GM12874 (cell line): ENCODE measurements at regions not wholly inside any gene's neighbourhood (a gene's known extent, or its start where the extent isn't known, plus 50 kb on each side); places are given as distances from the start of the nearest gene placed in this dataset.

Experiments used
- CTCF ChIP-seq: IDR thresholded peaks from 2 replicates; pipeline ENCODE4 v1.5.1; 2011; ENCODE audit warnings: low read depth, mild to moderate bottlenecking, control low read depth, low read length, moderate library complexity; ENCODE audit not compliant: insufficient read depth

GRCh38 chr13:73697166-73697565, 437.0 kb downstream of the KLF12 start:
- no peak for TF ChIP-seq CTCF

- TF ChIP-seq CTCF, result no peak
These were observed 437.5 kb downstream of the KLF12 start for GRCh38 chr13:73696713-73697112.

- no peak for TF ChIP-seq CTCF
These were observed 437.9 kb downstream of the KLF12 start for GRCh38 chr13:73696271-73696670.

- TF ChIP-seq CTCF, result no peak
These were observed 438.9 kb downstream of the KLF12 start for GRCh38 chr13:73695325-73695724.

- TF ChIP-seq CTCF, result no peak
These were observed 441.0 kb downstream of the KLF12 start for GRCh38 chr13:73693215-73693614.

- no peak for TF ChIP-seq CTCF
These were observed 442.3 kb downstream of the KLF12 start for GRCh38 chr13:73691891-73692290.

- no peak for TF ChIP-seq CTCF
These were observed 446.3 kb downstream of the KLF12 start for GRCh38 chr13:73687929-73688328.

GRCh38 chr13:73687087-73687486, 447.1 kb downstream of the KLF12 start:
- no peak for TF ChIP-seq CTCF
